Panc1 (cell line): ENCODE measurements at regions not wholly inside any gene's neighbourhood (a gene's known extent, or its start where the extent isn't known, plus 50 kb on each side); places are given as distances from the start of the nearest gene placed in this dataset.

Experiments
- CTCF ChIP-seq: fragments of 450-650 bp; IDR thresholded peaks from 2 replicates; pipeline ENCODE4 v1.5.1; 2017; ENCODE audit warnings: mild to moderate bottlenecking
- POLR2AphosphoS5 ChIP-seq: IDR thresholded peaks from 2 replicates; pipeline ENCODE4 v1.6.1; 2012; ENCODE audit warnings: mild to moderate bottlenecking, low read depth, low read length, moderate library complexity
- TF ChIP-seq, protein P1 (sequence below), 2 experiments: IDR thresholded peaks; 2 replicates each; pipeline ENCODE4 v1.6.1; 2011 to 2012; ENCODE audit warnings: low read depth in 2 of 2, control low read depth in 1 of 2, low read length in 1 of 2, mild to moderate bottlenecking in 1 of 2, moderate library complexity in 1 of 2; ENCODE audit not compliant: insufficient read depth in 1 of 2

DNA sequence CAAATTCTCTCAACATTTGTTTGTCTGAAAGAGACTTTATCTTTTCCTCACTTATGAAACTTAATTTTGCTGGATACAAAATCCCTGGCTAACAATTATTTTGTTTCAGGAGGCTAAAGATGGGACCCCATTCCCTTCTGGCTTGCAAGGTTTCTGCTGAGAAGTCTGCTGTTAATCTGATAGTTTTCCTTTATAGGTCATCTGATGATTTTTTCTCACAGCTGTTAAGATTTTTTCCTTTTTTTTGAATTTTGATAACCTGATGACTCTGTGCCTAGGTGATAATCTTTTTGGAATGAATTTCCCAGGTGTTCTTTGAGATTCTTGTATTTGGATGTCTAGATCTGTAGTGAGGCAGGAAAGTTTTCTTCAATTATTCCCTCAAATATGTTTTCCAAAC is 2661.4 kb downstream of the PCDH9 start:
- no peak for TF ChIP-seq POLR2AphosphoS5
- no peak for TF ChIP-seq CTCF
- TF ChIP-seq, protein P1, sequence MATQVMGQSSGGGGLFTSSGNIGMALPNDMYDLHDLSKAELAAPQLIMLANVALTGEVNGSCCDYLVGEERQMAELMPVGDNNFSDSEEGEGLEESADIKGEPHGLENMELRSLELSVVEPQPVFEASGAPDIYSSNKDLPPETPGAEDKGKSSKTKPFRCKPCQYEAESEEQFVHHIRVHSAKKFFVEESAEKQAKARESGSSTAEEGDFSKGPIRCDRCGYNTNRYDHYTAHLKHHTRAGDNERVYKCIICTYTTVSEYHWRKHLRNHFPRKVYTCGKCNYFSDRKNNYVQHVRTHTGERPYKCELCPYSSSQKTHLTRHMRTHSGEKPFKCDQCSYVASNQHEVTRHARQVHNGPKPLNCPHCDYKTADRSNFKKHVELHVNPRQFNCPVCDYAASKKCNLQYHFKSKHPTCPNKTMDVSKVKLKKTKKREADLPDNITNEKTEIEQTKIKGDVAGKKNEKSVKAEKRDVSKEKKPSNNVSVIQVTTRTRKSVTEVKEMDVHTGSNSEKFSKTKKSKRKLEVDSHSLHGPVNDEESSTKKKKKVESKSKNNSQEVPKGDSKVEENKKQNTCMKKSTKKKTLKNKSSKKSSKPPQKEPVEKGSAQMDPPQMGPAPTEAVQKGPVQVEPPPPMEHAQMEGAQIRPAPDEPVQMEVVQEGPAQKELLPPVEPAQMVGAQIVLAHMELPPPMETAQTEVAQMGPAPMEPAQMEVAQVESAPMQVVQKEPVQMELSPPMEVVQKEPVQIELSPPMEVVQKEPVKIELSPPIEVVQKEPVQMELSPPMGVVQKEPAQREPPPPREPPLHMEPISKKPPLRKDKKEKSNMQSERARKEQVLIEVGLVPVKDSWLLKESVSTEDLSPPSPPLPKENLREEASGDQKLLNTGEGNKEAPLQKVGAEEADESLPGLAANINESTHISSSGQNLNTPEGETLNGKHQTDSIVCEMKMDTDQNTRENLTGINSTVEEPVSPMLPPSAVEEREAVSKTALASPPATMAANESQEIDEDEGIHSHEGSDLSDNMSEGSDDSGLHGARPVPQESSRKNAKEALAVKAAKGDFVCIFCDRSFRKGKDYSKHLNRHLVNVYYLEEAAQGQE (IDR thresholded peaks at IDR 0.05; ENCODE audit: insufficient read depth in 1 of 2, low read depth in 2 of 2, low read length in 1 of 2) = no peak
